ENCODE measurements at regions not wholly inside any gene's neighbourhood (a gene's known extent, or its start where the extent isn't known, plus 50 kb on each side); places are given as distances from the start of the nearest gene placed in this dataset.

DNA sequence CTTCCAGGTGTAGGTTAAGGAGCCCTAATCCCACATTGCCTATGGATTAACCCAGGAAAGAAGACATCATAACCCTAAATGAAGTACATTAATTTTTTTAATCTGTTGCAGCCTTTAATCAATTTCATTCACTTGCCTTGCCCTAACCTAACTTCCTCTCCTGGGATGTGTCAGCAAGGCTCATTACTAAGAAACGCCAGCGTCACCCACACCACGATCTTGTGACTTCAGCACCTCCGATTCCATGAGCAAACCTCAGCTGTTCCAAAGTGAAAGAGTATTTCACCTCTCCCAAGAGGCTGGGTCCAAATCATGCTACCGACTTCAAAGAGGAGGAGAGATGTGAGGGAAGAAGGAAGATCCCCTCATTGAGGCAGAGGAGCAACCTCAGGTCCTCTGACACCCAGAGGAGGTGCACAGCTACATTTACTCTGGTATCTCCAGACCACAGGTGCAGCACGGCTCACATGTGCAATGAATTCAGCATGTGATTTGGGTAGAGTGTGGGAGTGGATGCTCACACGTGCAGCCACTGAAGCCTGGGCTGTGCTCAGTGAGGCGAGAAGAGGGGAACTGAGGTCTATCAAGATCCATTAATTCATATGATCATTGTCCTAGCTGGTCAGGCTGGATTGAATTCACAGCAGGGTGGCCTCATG is 134.1 kb downstream of the SLC30A10 start:
- no peaks in the 10 kb centered on the region for H3K4me1 Mint-ChIP-seq (ENCODE audit: low read depth)
- H3K27ac Mint-ChIP-seq = no peak overlapping the region
- no peaks in the 10 kb centered on the region for H3K9me3 Mint-ChIP-seq
- no peak for DNase-seq (ENCODE audit: low spot score)
- no peaks in the 10 kb centered on the region for H3K36me3 Mint-ChIP-seq (ENCODE audit: low read depth)
- no peaks in the 10 kb centered on the region for H3K27me3 Mint-ChIP-seq (ENCODE audit: low read depth)
- no peak overlapping the region for H3K4me3 Mint-ChIP-seq

DNA sequence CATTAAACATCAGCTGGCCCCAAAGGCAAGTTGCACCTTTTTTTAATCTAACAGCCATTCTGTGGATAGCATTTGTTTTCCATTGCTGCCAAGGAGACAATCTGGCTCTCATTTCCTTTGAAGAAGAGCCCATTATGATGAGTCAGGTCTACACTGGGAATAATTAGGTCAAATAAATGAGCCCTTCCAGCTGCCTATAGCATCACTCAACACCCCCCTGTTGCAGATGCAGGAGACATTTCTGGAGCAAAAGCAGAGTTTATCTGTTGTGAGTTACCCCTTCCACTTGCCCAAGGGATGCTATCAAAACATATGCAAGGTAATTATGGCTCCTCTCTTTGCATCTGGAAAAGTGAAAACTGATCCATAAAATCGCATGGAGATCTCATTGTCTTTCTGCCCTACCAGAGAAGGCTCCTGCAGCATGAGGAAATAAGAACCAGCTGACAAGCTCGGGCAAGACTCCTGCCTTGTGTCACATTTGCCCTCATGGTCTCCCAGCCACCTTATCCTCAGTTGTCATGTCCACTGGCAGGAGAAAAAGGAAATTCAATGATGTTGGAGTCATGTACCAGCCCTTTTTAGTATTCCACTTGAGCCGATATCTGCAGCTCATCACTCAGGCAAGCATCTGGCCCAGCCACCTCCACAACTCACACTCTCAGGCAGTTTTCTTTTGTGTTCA is 135.9 kb downstream of the SLC30A10 start:
- H3K4me3 Mint-ChIP-seq = no peak overlapping the region
- no peaks in the 10 kb centered on the region for H3K36me3 Mint-ChIP-seq (ENCODE audit: low read depth)
- H3K27ac Mint-ChIP-seq = no peak overlapping the region
- no peaks in the 10 kb centered on the region for H3K4me1 Mint-ChIP-seq (ENCODE audit: low read depth)
- no peaks in the 10 kb centered on the region for H3K27me3 Mint-ChIP-seq (ENCODE audit: low read depth)
- H3K9me3 Mint-ChIP-seq = no peaks in the 10 kb centered on the region
- DNase-seq (ENCODE audit: low spot score) = no peak

- DNase-seq (ENCODE audit: low spot score) = no peak
- H3K27ac Mint-ChIP-seq = no peak overlapping the region
- H3K36me3 Mint-ChIP-seq (ENCODE audit: low read depth) = no peaks in the 10 kb centered on the region
- H3K4me3 Mint-ChIP-seq = no peak overlapping the region
- no peaks in the 10 kb centered on the region for H3K9me3 Mint-ChIP-seq
- H3K4me1 Mint-ChIP-seq (ENCODE audit: low read depth) = no peaks in the 10 kb centered on the region
- H3K27me3 Mint-ChIP-seq (ENCODE audit: low read depth) = no peaks in the 10 kb centered on the region
Measured at GRCh38 chr1:219791766-219792165, 136.6 kb downstream of the SLC30A10 start.

DNA sequence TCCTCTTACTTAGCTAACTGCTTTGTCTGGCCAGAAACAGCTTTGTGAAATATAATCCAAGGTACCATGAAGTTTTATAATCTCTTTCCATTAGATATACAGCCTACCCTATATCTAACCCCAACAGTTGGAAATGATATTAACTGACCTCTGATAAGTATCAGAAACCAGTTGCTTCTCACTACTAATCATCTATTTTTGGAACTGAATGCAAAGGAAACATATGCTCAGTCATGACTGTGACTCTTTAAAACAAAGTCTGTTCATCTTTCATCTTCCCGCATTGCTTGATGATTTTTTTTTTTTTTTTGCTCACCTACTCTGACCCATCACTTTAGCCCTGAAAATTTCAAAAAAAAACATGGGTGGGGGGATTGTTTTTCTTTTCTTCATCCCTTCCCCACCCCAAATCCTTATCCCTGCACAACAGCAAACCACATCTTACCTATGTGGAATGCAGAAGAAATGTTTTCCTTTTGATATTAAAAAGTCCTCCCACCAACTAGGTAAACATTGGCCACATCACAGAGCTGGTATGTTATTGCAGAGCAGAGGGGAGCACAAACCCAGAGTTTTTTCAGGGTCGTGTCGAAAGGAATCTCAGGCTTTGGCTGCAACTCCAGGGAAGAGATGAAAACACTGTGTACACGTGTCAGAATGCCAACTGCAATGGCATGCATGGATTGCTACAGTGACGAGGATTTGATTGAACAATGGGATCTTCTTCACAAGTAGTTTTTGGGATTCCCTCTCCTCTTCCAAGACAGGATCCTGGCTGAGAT is 137.3 kb downstream of the SLC30A10 start:
- no peaks in the 10 kb centered on the region for H3K4me1 Mint-ChIP-seq (ENCODE audit: low read depth)
- no peak for DNase-seq (ENCODE audit: low spot score)
- H3K27ac Mint-ChIP-seq = no peak overlapping the region
- H3K9me3 Mint-ChIP-seq = no peaks in the 10 kb centered on the region
- no peaks in the 10 kb centered on the region for H3K36me3 Mint-ChIP-seq (ENCODE audit: low read depth)
- H3K4me3 Mint-ChIP-seq = no peak overlapping the region
- H3K27me3 Mint-ChIP-seq (ENCODE audit: low read depth) = no peaks in the 10 kb centered on the region

DNA sequence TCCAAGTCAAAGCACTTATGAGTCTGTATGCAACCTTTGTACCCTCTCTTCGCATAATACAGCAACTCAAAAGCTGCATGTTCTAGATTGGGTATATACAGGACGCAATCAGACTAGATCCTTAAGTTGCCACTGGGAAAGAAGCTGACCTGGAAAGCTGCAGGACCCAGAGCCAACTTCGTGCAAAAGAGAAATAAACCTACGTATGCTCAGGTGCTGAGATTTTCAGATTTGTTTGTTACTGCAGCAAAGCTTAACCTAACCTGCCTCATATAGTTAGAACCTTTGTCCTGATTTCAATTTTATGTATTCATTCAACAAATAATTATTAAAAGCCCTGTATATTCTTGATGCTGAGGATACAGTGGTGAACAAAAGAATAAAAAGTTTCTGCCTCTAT is 139.7 kb downstream of the SLC30A10 start:
- Mint-ChIP-seq H3K4me1 (ENCODE audit: low read depth) (no peaks in the 10 kb centered on the region), H3K9me3 (no peaks in the 10 kb centered on the region), H3K4me3 (no peak overlapping the region), H3K36me3 (ENCODE audit: low read depth) (no peaks in the 10 kb centered on the region), H3K27me3 (ENCODE audit: low read depth) (no peaks in the 10 kb centered on the region), H3K27ac (no peak overlapping the region)
- DNase-seq (ENCODE audit: low spot score) = no peak

DNA sequence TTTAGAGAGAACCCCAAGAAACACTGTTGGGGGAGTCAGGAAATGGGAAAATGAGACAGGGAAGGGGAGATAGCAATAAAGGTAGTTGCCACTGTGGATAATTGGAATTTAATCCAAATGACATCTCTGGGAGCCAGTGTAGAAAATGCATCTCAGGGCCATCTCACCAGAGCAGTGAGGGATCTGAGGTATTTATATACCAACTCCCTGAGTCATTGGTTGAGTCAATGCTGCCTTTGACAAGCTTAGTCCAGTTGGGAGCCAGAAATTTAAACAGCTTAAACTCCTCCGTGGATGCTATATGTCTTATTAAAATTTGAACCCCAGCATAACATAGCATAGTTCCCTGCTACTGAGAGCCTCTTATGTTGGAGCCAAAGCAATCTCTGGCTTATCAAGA is 140.3 kb downstream of the SLC30A10 start:
- no peaks in the 10 kb centered on the region for H3K27me3 Mint-ChIP-seq (ENCODE audit: low read depth)
- no peaks in the 10 kb centered on the region for H3K4me1 Mint-ChIP-seq (ENCODE audit: low read depth)
- no peak for DNase-seq (ENCODE audit: low spot score)
- no peak overlapping the region for H3K27ac Mint-ChIP-seq
- no peaks in the 10 kb centered on the region for H3K36me3 Mint-ChIP-seq (ENCODE audit: low read depth)
- no peaks in the 10 kb centered on the region for H3K9me3 Mint-ChIP-seq
- no peak overlapping the region for H3K4me3 Mint-ChIP-seq

- no peak overlapping the region for H3K4me3 Mint-ChIP-seq
- H3K27me3 Mint-ChIP-seq (ENCODE audit: low read depth) = no peaks in the 10 kb centered on the region
- H3K4me1 Mint-ChIP-seq (ENCODE audit: low read depth) = no peaks in the 10 kb centered on the region
- DNase-seq (ENCODE audit: low spot score) = no peak
- no peaks in the 10 kb centered on the region for H3K36me3 Mint-ChIP-seq (ENCODE audit: low read depth)
- H3K9me3 Mint-ChIP-seq = no peaks in the 10 kb centered on the region
- H3K27ac Mint-ChIP-seq = no peak overlapping the region
Measured at GRCh38 chr1:219784660-219785381, 143.5 kb downstream of the SLC30A10 start.

DNA sequence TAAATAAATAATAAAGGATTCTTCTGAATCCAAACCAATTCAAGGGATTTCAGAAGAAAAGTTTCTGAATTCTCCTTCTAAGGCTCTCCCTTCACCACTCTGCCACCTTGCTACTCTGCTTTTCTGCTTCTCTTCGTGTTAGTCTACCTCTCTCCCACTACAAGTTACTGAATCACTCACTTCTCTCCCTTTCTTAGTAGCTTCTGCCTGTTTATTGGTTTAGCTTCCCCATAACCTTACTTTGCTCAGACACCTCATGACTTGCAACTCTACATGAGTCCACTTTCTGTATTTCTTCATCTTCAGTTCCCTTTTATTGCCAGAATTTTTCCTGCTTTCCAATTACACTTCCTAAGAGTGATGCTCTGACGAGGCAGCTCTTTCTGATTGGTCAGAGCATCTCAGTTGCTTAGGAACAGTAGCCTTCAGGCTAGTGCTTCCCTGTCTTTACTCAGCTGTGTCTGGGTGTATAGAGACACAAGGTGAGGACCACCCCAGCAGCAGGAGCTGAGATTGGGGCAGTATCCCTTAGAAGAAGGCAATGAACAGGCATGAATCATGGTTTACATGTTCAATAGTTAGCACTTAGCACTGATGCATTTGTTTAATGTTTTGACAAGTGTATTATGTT is 144.6 kb downstream of the SLC30A10 start:
- no peaks in the 10 kb centered on the region for H3K4me1 Mint-ChIP-seq (ENCODE audit: low read depth)
- H3K36me3 Mint-ChIP-seq (ENCODE audit: low read depth) = no peaks in the 10 kb centered on the region
- H3K27me3 Mint-ChIP-seq (ENCODE audit: low read depth) = no peaks in the 10 kb centered on the region
- H3K4me3 Mint-ChIP-seq = no peak overlapping the region
- no peak for DNase-seq (ENCODE audit: low spot score)
- H3K9me3 Mint-ChIP-seq = no peaks in the 10 kb centered on the region
- no peak overlapping the region for H3K27ac Mint-ChIP-seq

DNA sequence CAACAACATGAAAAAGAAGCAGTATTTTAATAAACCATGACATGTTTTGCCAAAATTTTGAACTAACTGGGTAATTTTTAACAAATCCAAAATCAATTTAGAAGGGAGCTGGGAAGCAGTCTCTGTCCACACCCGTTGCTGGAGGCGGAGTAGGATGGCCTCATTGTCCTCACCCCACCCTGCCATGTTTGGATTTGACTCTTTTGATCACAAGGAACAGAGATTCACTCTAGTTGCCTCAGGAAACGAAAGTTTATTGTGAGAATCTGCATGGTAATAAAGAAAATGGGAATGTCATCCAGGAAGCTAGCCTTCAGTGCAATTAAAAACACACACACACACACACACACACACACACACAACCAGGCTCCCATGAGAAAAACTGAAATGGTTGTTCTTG is 145.4 kb downstream of the SLC30A10 start:
- no peak overlapping the region for H3K4me3 Mint-ChIP-seq
- no peaks in the 10 kb centered on the region for H3K9me3 Mint-ChIP-seq
- H3K27ac Mint-ChIP-seq = no peak overlapping the region
- DNase-seq (ENCODE audit: low spot score) = no peak
- H3K4me1 Mint-ChIP-seq (ENCODE audit: low read depth) = no peaks in the 10 kb centered on the region
- no peaks in the 10 kb centered on the region for H3K36me3 Mint-ChIP-seq (ENCODE audit: low read depth)
- H3K27me3 Mint-ChIP-seq (ENCODE audit: low read depth) = no peaks in the 10 kb centered on the region

- Mint-ChIP-seq H3K27me3 (ENCODE audit: low read depth) (no peaks in the 10 kb centered on the region), H3K9me3 (no peaks in the 10 kb centered on the region), H3K4me1 (ENCODE audit: low read depth) (no peaks in the 10 kb centered on the region)
Measured at GRCh38 chr1:219782311-219782710, 146.0 kb downstream of the SLC30A10 start.

DNA sequence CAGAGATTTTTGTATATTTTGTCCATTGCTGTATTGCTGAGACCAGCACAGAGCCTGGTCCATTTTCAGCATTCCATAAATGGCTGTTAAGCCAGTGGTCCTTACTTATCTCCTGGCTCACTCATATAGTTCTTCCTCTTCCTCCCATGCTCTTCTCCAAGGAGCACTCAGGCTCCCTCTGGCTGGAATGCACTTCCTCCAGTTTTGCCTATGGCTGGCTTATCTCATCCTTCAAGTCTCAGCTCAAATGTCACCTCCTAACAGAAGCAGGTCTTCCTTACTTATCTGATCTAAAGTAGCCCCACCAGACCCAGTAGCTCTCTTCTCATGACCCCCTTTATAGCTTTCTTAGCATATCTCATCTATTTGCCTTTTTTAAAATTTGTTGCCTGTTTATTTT is 146.9 kb downstream of the SLC30A10 start:
- no peak overlapping the region for H3K4me3 Mint-ChIP-seq
- no peaks in the 10 kb centered on the region for H3K4me1 Mint-ChIP-seq (ENCODE audit: low read depth)
- H3K9me3 Mint-ChIP-seq = no peaks in the 10 kb centered on the region
- no peak overlapping the region for H3K27ac Mint-ChIP-seq
- no peaks in the 10 kb centered on the region for H3K36me3 Mint-ChIP-seq (ENCODE audit: low read depth)
- no peaks in the 10 kb centered on the region for H3K27me3 Mint-ChIP-seq (ENCODE audit: low read depth)
- no peak for DNase-seq (ENCODE audit: low spot score)

More at GRCh38 chr1:219782311-219782710, 146.0 kb downstream of the SLC30A10 start:
- no peak for DNase-seq (ENCODE audit: low spot score)
- Mint-ChIP-seq H3K4me3 (no peak overlapping the region), H3K36me3 (ENCODE audit: low read depth) (no peaks in the 10 kb centered on the region), H3K27ac (no peak overlapping the region)

GRCh38 chr1:219778793-219779369 is 149.5 kb downstream of the SLC30A10 start:
- DNase-seq (ENCODE audit: low spot score) = no peak
- Mint-ChIP-seq H3K4me3 (no peak overlapping the region), H3K27me3 (ENCODE audit: low read depth) (no peaks in the 10 kb centered on the region), H3K9me3 (no peaks in the 10 kb centered on the region), H3K4me1 (ENCODE audit: low read depth) (no peaks in the 10 kb centered on the region), H3K36me3 (ENCODE audit: low read depth) (no peaks in the 10 kb centered on the region), H3K27ac (no peak overlapping the region)

DNA sequence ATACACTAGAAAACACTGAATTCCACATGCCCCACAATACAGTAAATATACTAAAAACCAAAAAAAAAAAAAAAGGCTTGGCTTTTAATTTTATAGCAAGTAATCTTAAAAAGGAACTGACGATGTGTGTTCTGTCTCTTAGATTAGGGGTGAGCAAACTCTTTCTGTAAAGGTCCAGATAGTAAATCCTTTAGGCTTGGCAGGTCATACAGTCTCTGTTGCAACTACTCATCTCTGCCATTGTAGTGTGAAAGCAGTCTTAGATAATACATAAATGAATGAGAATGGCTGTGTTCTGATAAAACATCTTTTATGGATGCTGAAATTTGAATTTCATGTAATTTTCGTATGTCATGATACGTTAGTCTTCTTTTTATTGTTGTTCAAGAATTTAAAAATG is 150.2 kb downstream of the SLC30A10 start:
- Mint-ChIP-seq H3K36me3 (ENCODE audit: low read depth) (no peaks in the 10 kb centered on the region), H3K27ac (no peak overlapping the region)

More for the DNA sequence above, 150.2 kb downstream of the SLC30A10 start:
- DNase-seq (ENCODE audit: low spot score) = no peak
- Mint-ChIP-seq H3K4me3 (no peak overlapping the region), H3K27me3 (ENCODE audit: low read depth) (no peaks in the 10 kb centered on the region), H3K9me3 (no peaks in the 10 kb centered on the region), H3K4me1 (ENCODE audit: low read depth) (no peaks in the 10 kb centered on the region)

Measured in T-helper 2 cell treated with Interferon-gamma antibody and Interleukin-4, amounts not matched to agents 5 μg/mL and 100 μg/mL, for 36 hours (primary cell).